HG03025 (cell line): ENCODE measurements at regions not wholly inside any gene's neighbourhood (a gene's known extent, or its start where the extent isn't known, plus 50 kb on each side); places are given as distances from the start of the nearest gene placed in this dataset.

Experiments
- ATAC-seq: cut with Tn5 transposase; IDR thresholded peaks from one replicate; pipeline ENCODE4 v1.9.1; 2021; ENCODE audit warnings: mild to moderate bottlenecking, moderate library complexity; ENCODE audit not compliant: unreplicated experiment, low FRiP score

- ATAC-seq = no peak
These were observed 236.4 kb downstream of the CASP12 start for GRCh38 chr11:104661901-104662300.

GRCh38 chr11:104661471-104661870, 236.8 kb downstream of the CASP12 start:
- ATAC-seq = no peak

- ATAC-seq = no peak
These were observed 240.1 kb downstream of the CASP12 start for GRCh38 chr11:104658177-104658576.

- ATAC-seq = no peak
These were observed 241.2 kb downstream of the CASP12 start for GRCh38 chr11:104657083-104657482.

- ATAC-seq = no peak
These were observed 243.2 kb downstream of the CASP12 start for GRCh38 chr11:104655066-104655465.

- ATAC-seq = no peak
These were observed 244.0 kb downstream of the CASP12 start for GRCh38 chr11:104654181-104654813.

GRCh38 chr11:104653407-104653806, 244.9 kb downstream of the CASP12 start:
- ATAC-seq = no peak

- ATAC-seq = no peak
These were observed 245.3 kb downstream of the CASP12 start for GRCh38 chr11:104652996-104653395.

GRCh38 chr11:104650234-104650633, 248.0 kb downstream of the CASP12 start:
- ATAC-seq = no peak

GRCh38 chr11:104649002-104649401, 249.3 kb downstream of the CASP12 start:
- no peak for ATAC-seq

GRCh38 chr11:104645261-104646222, 252.7 kb downstream of the CASP12 start:
- no peak for ATAC-seq

- no peak for ATAC-seq
These were observed 260.5 kb downstream of the CASP12 start for GRCh38 chr11:104637662-104638170.

GRCh38 chr11:104633226-104633625, 265.0 kb downstream of the CASP12 start:
- no peak for ATAC-seq

- ATAC-seq = no peak
These were observed 267.9 kb downstream of the CASP12 start for GRCh38 chr11:104630352-104630751.

- no peak for ATAC-seq
These were observed 273.0 kb downstream of the CASP12 start for GRCh38 chr11:104625246-104625645.

GRCh38 chr11:104624021-104624420, 274.2 kb downstream of the CASP12 start:
- ATAC-seq = no peak

- no peak for ATAC-seq
These were observed 274.7 kb downstream of the CASP12 start for GRCh38 chr11:104623518-104623917.

- no peak for ATAC-seq
These were observed 277.3 kb downstream of the CASP12 start for GRCh38 chr11:104620991-104621390.

GRCh38 chr11:104619751-104620150, 278.5 kb downstream of the CASP12 start:
- no peak for ATAC-seq

- no peak for ATAC-seq
These were observed 279.3 kb downstream of the CASP12 start for GRCh38 chr11:104618954-104619353.

- no peak for ATAC-seq
These were observed 283.3 kb downstream of the CASP12 start for GRCh38 chr11:104614961-104615360.
